ENCODE measurements at regions not wholly inside any gene's neighbourhood (a gene's known extent, or its start where the extent isn't known, plus 50 kb on each side); places are given as distances from the start of the nearest gene placed in this dataset.

GRCh38 chr16:51526621-51527020 is 375.6 kb upstream of the SALL1 start:
- TF ChIP-seq ZFP30 (CRISPR knock-in tag; IDR thresholded peaks at IDR 0.05), result no peak
- no peak for TF ChIP-seq ZFP3 (CRISPR knock-in tag; IDR thresholded peaks at IDR 0.05)
- no peak for TF ChIP-seq ZNF8 (CRISPR knock-in tag; IDR thresholded peaks at IDR 0.05)
- TF ChIP-seq CSRNP3 (CRISPR knock-in tag; IDR thresholded peaks at IDR 0.05), result no peak
- TF ChIP-seq PATZ1 (CRISPR knock-in tag; IDR thresholded peaks at IDR 0.05; ENCODE audit: borderline replicate concordance), result no peak
- TF ChIP-seq PPARA (CRISPR knock-in tag; IDR thresholded peaks at IDR 0.05; ENCODE audit: borderline replicate concordance), result no peak
- no peak for TF ChIP-seq CSDC2 (CRISPR knock-in tag; IDR thresholded peaks at IDR 0.05)
- TF ChIP-seq CREB5 (CRISPR knock-in tag; IDR thresholded peaks at IDR 0.05; ENCODE audit: low read depth), result no peak
- TF ChIP-seq POU6F1 (CRISPR knock-in tag; IDR thresholded peaks at IDR 0.05; ENCODE audit: borderline replicate concordance, low read depth), result no peak
- TF ChIP-seq TSHZ2 (CRISPR knock-in tag; IDR thresholded peaks at IDR 0.05), result no peak
- TF ChIP-seq TOX (CRISPR knock-in tag; IDR thresholded peaks at IDR 0.05; ENCODE audit: borderline replicate concordance), result no peak
